H1 (cell line): ENCODE measurements at regions not wholly inside any gene's neighbourhood (a gene's known extent, or its start where the extent isn't known, plus 50 kb on each side); places are given as distances from the start of the nearest gene placed in this dataset.

ENCODE experiments used
- KDM1A ChIP-seq: fragments of 200-600, 300-600 bp; sonication (generic); IDR thresholded peaks from 2 replicates; pipeline ENCODE4 v1.7.1; 2016; ENCODE audit warnings: mild to moderate bottlenecking, low read length, borderline replicate concordance
- POU5F1 ChIP-seq: IDR thresholded peaks from 2 replicates; pipeline ENCODE4 v1.6.1; 2011; ENCODE audit warnings: low read depth, mild to moderate bottlenecking, low read length, moderate library complexity
- RAD21 ChIP-seq, 2 experiments: IDR thresholded peaks in 1 of 2; conservative IDR thresholded peaks in 1 of 2; 2 replicates each; pipeline ENCODE4 v1.6.1; 2011; ENCODE audit warnings: low read depth in 2 of 2, low read length in 2 of 2, improper control_type of control experiment in 1 of 2, inconsistent platforms in 1 of 2, mild to moderate bottlenecking in 1 of 2, moderate library complexity in 1 of 2
- RFX5 ChIP-seq: IDR thresholded peaks from 2 replicates; pipeline ENCODE4 v1.6.1; 2011; ENCODE audit warnings: low read depth, low read length, improper control_type of control experiment, borderline replicate concordance
- SIRT6 ChIP-seq: IDR thresholded peaks from one replicate; pipeline ENCODE4 v1.7.1; 2012; ENCODE audit warnings: low read length, inconsistent platforms
- SP2 ChIP-seq: IDR thresholded peaks from 2 replicates; pipeline ENCODE4 v1.6.1; 2012; ENCODE audit warnings: mild to moderate bottlenecking, low read length, inconsistent platforms
- TAF1 ChIP-seq: IDR thresholded peaks from 2 replicates; pipeline ENCODE4 v1.6.1; 2011; ENCODE audit warnings: mild to moderate bottlenecking, low read depth, low read length

GRCh38 chr12:30144777-30145683 lies 361.3 kb upstream of the TMTC1 start (continued):
- TF ChIP-seq POU5F1 (no peak), SP2 (no peak), RFX5 (no peak), RAD21 (IDR thresholded peaks at IDR 0.05 in 1 of 2, conservative IDR thresholded peaks at IDR 0.05 in 1 of 2; ENCODE audit: low read depth in 2 of 2, low read length in 2 of 2) (no peak), TAF1 (no peak), KDM1A (no peak), SIRT6 (no peak)
